Upper lobe of left lung (tissue), 6 donors: ENCODE measurements at regions not wholly inside any gene's neighbourhood (a gene's known extent, or its start where the extent isn't known, plus 50 kb on each side); places are given as distances from the start of the nearest gene placed in this dataset.
A peak's percentile ranks its signal among the peaks of the same experiment; 100 is the strongest.
"Not testable (repeated sequence)": the region's sequence is repeated elsewhere in the genome, so short reads cannot be mapped to it uniquely, and the experiment has no call there.

Experiments
- ATAC-seq, 2 donors: fragments of 200-7000 bp; cut with Tn5 transposase; one replicate each; pipeline ENCODE4 v1.9.1; 2022; ENCODE audit warnings: mild to moderate bottlenecking in 2 of 2, moderate library complexity in 2 of 2; ENCODE audit not compliant: low FRiP score in 2 of 2
- DNase-seq, 2 donors: peaks; one replicate each; pipeline ENCODE4 v3.0.0-alpha.2; 2019 to 2020
- H3K27ac ChIP-seq, 4 donors: fragments of 200-600 bp; sonication (generic); one replicate each; pipeline ENCODE4 v1.5.1; 2016 to 2019
- H3K27me3 ChIP-seq, 4 donors: fragments of 200-600 bp; sonication (generic); one replicate each; pipeline ENCODE4 v1.5.1; 2017 to 2019
- H3K36me3 ChIP-seq, 4 donors: fragments of 200-600 bp; sonication (generic); one replicate each; pipeline ENCODE4 v1.5.1; 2016 to 2019
- H3K4me1 ChIP-seq, 4 donors: fragments of 200-600 bp; sonication (generic); one replicate each; pipeline ENCODE4 v1.5.1; 2018 to 2019
- H3K4me3 ChIP-seq, 4 donors: fragments of 200-600 bp; sonication (generic); one replicate each; pipeline ENCODE4 v1.5.1; 2017 to 2019; ENCODE audit warnings: mild to moderate bottlenecking in 2 of 4, moderate library complexity in 1 of 4
- H3K9me3 ChIP-seq, 4 donors: fragments of 200-600 bp; sonication (generic); one replicate each; pipeline ENCODE4 v1.5.1; 2018 to 2019
- EP300 ChIP-seq, 4 donors: sonication (generic); formaldehyde crosslinking; IDR thresholded peaks; one replicate each; pipeline ENCODE4 v1.5.1; 2017; ENCODE audit warnings: antibody characterized with exemption in 4 of 4, control low read depth in 2 of 4
- POLR2A ChIP-seq, 4 donors: fragments of 450-650 bp; IDR thresholded peaks; one replicate each; pipeline ENCODE4 v1.5.1; 2016 to 2017; ENCODE audit warnings: antibody characterized with exemption in 4 of 4, mild to moderate bottlenecking in 2 of 4
- POLR2AphosphoS5 ChIP-seq, 2 donors: sonication (generic); formaldehyde crosslinking; IDR thresholded peaks; one replicate each; pipeline ENCODE4 v1.5.1; 2017; ENCODE audit warnings: antibody characterized with exemption in 2 of 2
- WGBS, 2 donors: methylation state at CpG; one replicate each; pipeline ENCODE4 v1.1.5; 2017 to 2018; 5-methylcytosine and 5-hydroxymethylcytosine counted together
- TF ChIP-seq, protein P1 (sequence below), 6 experiments: fragments of 450-650 bp in 4 of 6; fragments of 200-600 bp in 2 of 6; sonication (generic) in 2 of 6; IDR thresholded peaks; one replicate each; pipeline ENCODE4 v1.5.1; 2016 to 2019; ENCODE audit warnings: antibody characterized with exemption in 6 of 6
- donor health status: DM: no; HTN: no; CAD: no; lungs with moderate emphysema.
- donor health status: DM: no; HTN: yes; CAD: no; lungs with severe emphysema.

DNA sequence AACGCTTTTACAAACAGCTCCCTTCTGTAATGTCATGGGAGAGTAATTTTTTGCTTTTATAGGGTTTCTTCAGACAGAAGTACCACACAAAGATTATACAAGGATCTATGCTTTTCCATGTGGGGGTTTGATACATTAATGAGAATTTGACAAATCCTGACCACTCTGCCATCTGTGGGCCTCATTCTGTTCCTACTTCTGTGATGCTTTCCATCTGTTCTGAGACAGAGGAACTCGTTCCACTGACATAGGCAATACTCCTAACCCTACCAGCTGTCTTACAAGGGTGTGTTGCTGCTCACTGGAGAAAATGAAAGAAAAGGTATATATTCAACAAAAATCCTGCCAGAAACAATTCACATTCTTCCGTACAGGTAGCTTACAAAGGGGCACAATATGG lies 59.4 kb upstream of the NAMPT start:
- ATAC-seq (no peak), DNase-seq (no peak)
- H3K27ac ChIP-seq = peak overlapping the region; percentile 72 to 77 (median 72)
- H3K4me3 ChIP-seq = no peak overlapping the region
- H3K36me3 ChIP-seq = no peaks in the 10 kb centered on the region
- 76 to 80% methylated on average over 3 of the region's 3 CpGs for WGBS, 2 donors
- TF ChIP-seq, protein P1, sequence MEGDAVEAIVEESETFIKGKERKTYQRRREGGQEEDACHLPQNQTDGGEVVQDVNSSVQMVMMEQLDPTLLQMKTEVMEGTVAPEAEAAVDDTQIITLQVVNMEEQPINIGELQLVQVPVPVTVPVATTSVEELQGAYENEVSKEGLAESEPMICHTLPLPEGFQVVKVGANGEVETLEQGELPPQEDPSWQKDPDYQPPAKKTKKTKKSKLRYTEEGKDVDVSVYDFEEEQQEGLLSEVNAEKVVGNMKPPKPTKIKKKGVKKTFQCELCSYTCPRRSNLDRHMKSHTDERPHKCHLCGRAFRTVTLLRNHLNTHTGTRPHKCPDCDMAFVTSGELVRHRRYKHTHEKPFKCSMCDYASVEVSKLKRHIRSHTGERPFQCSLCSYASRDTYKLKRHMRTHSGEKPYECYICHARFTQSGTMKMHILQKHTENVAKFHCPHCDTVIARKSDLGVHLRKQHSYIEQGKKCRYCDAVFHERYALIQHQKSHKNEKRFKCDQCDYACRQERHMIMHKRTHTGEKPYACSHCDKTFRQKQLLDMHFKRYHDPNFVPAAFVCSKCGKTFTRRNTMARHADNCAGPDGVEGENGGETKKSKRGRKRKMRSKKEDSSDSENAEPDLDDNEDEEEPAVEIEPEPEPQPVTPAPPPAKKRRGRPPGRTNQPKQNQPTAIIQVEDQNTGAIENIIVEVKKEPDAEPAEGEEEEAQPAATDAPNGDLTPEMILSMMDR (IDR thresholded peaks at IDR 0.05) = no peak
- no peak for TF ChIP-seq EP300 (IDR thresholded peaks at IDR 0.05)
- TF ChIP-seq POLR2A (IDR thresholded peaks at IDR 0.05) = no peak
- no peak for TF ChIP-seq POLR2AphosphoS5 (IDR thresholded peaks at IDR 0.05)
- H3K27me3 ChIP-seq = no peaks in the 10 kb centered on the region
- H3K4me1 ChIP-seq = peaks cover 0 to 2% (median 0%) of the 10 kb centered on the region in 4 donors
- H3K9me3 ChIP-seq = peaks cover 0 to 22% (median 7%) of the 10 kb centered on the region in 4 donors

- not testable (repeated sequence) for ATAC-seq
- 75 to 79% methylated on average over 3 of the region's 3 CpGs for WGBS, 2 donors
Observed at GRCh38 chr7:106342049-106342448, 57.3 kb upstream of the NAMPT start.

DNA sequence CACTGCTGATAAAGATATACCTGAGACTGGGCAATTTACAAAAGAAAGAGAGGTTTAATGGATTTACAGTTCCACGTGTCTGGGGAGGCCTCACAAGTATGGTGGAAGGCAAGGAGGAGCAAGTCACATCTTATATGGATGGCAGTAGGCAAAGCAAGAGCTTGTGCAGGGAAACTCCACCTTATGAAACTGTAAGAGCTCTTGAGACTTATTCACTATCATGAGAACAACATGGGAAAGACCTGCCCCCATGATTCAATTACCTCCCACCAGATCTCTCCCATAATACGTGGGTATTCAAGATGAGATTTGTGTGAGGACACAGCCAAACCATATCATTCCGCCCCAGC lies 55.4 kb upstream of the NAMPT start:
- H3K27ac ChIP-seq, H3K4me3 ChIP-seq, H3K4me1 ChIP-seq, DNase-seq, H3K36me3 ChIP-seq, H3K27me3 ChIP-seq, ATAC-seq: not testable (repeated sequence)
- H3K9me3 ChIP-seq = peaks cover 0 to 34% (median 22%) of the 10 kb centered on the region in 4 donors
- 72 to 79% methylated on average over 3 of the region's 3 CpGs for WGBS, 2 donors

More at GRCh38 chr7:106342049-106342448, 57.3 kb upstream of the NAMPT start:
- H3K4me3 ChIP-seq, H3K27me3 ChIP-seq, H3K4me1 ChIP-seq, H3K27ac ChIP-seq, H3K36me3 ChIP-seq, DNase-seq: not testable (repeated sequence)
- peaks cover 0 to 32% (median 19%) of the 10 kb centered on the region in 4 donors for H3K9me3 ChIP-seq

GRCh38 chr7:106339513-106340246 lies 54.9 kb upstream of the NAMPT start:
- Histone ChIP-seq H3K27me3 (no peaks in the 10 kb centered on the region), H3K27ac (no peak overlapping the region), H3K4me3 (no peak overlapping the region), H3K9me3 (peaks cover 0 to 34% (median 22%) of the 10 kb centered on the region in 4 donors), H3K36me3 (no peaks in the 10 kb centered on the region), H3K4me1 (no peaks in the 10 kb centered on the region)
- no peak for DNase-seq
- ATAC-seq = no peak
- 64 to 90% methylated on average over 1 of the region's 1 CpG for WGBS, 2 donors
- no peak for TF ChIP-seq POLR2AphosphoS5 (IDR thresholded peaks at IDR 0.05)
- no peak for TF ChIP-seq POLR2A (IDR thresholded peaks at IDR 0.05)
- TF ChIP-seq, protein P1 (IDR thresholded peaks at IDR 0.05) = no peak
- TF ChIP-seq EP300 (IDR thresholded peaks at IDR 0.05) = no peak

DNA sequence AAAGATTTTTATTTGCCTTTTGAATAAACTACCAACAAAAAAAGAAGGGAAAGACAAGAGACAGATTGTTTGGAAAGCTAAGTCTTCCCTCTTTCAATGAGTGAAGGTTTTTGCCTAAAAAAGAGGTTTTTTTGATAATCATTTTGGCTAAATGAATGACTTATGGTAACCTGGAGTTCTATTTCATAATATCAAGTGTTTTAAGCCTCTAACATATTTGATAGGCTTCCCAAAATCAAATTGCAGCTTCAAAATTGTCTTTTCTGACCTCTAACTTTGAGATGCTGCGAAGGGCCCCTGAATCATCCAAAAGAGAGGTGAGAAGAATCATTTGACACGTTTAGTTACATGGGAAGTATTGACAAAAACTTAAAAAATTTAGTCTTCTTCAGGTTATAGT lies 53.0 kb upstream of the NAMPT start:
- Histone ChIP-seq H3K9me3 (peaks cover 0 to 27% (median 20%) of the 10 kb centered on the region in 4 donors), H3K4me1 (no peaks in the 10 kb centered on the region), H3K27me3 (no peaks in the 10 kb centered on the region), H3K27ac (no peak overlapping the region), H3K36me3 (no peaks in the 10 kb centered on the region), H3K4me3 (no peak overlapping the region)
- TF ChIP-seq POLR2AphosphoS5 (IDR thresholded peaks at IDR 0.05) = no peak
- no peak for ATAC-seq
- WGBS, 2 donors = 79 to 80% methylated on average over 2 of the region's 2 CpGs
- no peak for DNase-seq

DNA sequence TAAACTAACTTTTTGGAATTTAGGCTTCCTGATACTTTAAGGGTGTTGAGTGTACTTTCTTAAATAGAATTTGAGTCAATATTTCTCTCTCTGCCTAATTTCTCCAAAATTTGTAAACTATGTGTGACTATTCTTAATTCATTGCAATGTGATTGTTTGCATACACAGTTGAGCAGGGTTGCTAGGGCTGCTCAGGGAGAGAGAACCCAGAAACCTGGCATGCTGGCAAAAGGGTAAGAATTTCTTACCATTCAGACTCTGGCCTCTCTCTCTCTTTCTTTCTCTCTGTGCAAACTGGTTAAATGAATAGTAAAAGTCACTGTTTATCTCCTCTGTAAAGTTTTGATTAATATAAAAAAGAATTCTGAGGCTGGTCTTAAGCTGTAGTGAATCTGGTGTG lies 51.0 kb upstream of the NAMPT start:
- Histone ChIP-seq H3K9me3 (peaks cover 0 to 17% (median 13%) of the 10 kb centered on the region in 4 donors), H3K4me1 (no peaks in the 10 kb centered on the region), H3K27me3 (no peaks in the 10 kb centered on the region), H3K4me3 (no peak overlapping the region), H3K36me3 (no peaks in the 10 kb centered on the region), H3K27ac (no peak overlapping the region)
- DNase-seq = no peak
- ATAC-seq = no peak
- TF ChIP-seq POLR2AphosphoS5 (IDR thresholded peaks at IDR 0.05) (no peak), POLR2A (IDR thresholded peaks at IDR 0.05) (no peak), EP300 (IDR thresholded peaks at IDR 0.05) (no peak)
- TF ChIP-seq, protein P1 (IDR thresholded peaks at IDR 0.05) = no peak
